ENCODE measurements at regions not wholly inside any gene's neighbourhood (a gene's known extent, or its start where the extent isn't known, plus 50 kb on each side); places are given as distances from the start of the nearest gene placed in this dataset.

- peak; percentile 25 for DNase-seq
- in situ Hi-C loops (cut with HindIII; ENCODE audit: low pct_ligation_motif_present, low sequenced_read_pairs) = no loop called here
- Histone ChIP-seq H3K4me3 (ENCODE audit: low read depth, low read length) (no peak overlapping the region), H3K36me3 (replicated peaks) (no peaks in the 10 kb centered on the region), H3K27me3 (replicated peaks) (no peaks in the 10 kb centered on the region), H3K27ac (no peak overlapping the region)
- no peak for TF ChIP-seq CTCF (IDR thresholded peaks at IDR 0.05; ENCODE audit: low read depth, low read length, missing control alignments)
Measured at GRCh38 chr5:124634228-124634739, 112.2 kb downstream of the ZNF608 start.

- no peak for DNase-seq
- H3K36me3 ChIP-seq (replicated peaks) = no peaks in the 10 kb centered on the region
- no peak for TF ChIP-seq CTCF (IDR thresholded peaks at IDR 0.05; ENCODE audit: low read depth, low read length, missing control alignments)
- H3K4me3 ChIP-seq (ENCODE audit: low read depth, low read length) = no peak overlapping the region
- in situ Hi-C loops (cut with HindIII; ENCODE audit: low pct_ligation_motif_present, low sequenced_read_pairs) = no loop called here
- H3K27ac ChIP-seq = no peak overlapping the region
- H3K27me3 ChIP-seq (replicated peaks) = no peaks in the 10 kb centered on the region
Measured at GRCh38 chr5:124633209-124633608, 113.2 kb downstream of the ZNF608 start.

GRCh38 chr5:124631874-124632550, 114.4 kb downstream of the ZNF608 start:
- Histone ChIP-seq H3K36me3 (replicated peaks) (no peaks in the 10 kb centered on the region), H3K27me3 (replicated peaks) (no peaks in the 10 kb centered on the region), H3K4me3 (ENCODE audit: low read depth, low read length) (no peak overlapping the region), H3K27ac (no peak overlapping the region)
- DNase-seq = peak; percentile 42
- in situ Hi-C loops (cut with HindIII; ENCODE audit: low pct_ligation_motif_present, low sequenced_read_pairs) = no loop called here
- no peak for TF ChIP-seq CTCF (IDR thresholded peaks at IDR 0.05; ENCODE audit: low read depth, low read length, missing control alignments)

GRCh38 chr5:124630767-124631704, 115.4 kb downstream of the ZNF608 start:
- no peaks in the 10 kb centered on the region for H3K27me3 ChIP-seq (replicated peaks)
- peak; percentile 24 for DNase-seq
- no peaks in the 10 kb centered on the region for H3K36me3 ChIP-seq (replicated peaks)
- no peak for TF ChIP-seq CTCF (IDR thresholded peaks at IDR 0.05; ENCODE audit: low read depth, low read length, missing control alignments)
- no peak overlapping the region for H3K4me3 ChIP-seq (ENCODE audit: low read depth, low read length)
- in situ Hi-C loops (cut with HindIII; ENCODE audit: low pct_ligation_motif_present, low sequenced_read_pairs) = no loop called here
- H3K27ac ChIP-seq = no peak overlapping the region

GRCh38 chr5:124628721-124629596, 117.5 kb downstream of the ZNF608 start:
- no peak for TF ChIP-seq CTCF (IDR thresholded peaks at IDR 0.05; ENCODE audit: low read depth, low read length, missing control alignments)
- peak overlapping the region; percentile 58 for H3K27ac ChIP-seq
- H3K4me3 ChIP-seq (ENCODE audit: low read depth, low read length) = no peak overlapping the region
- peak; percentile 97 for DNase-seq
- H3K36me3 ChIP-seq (replicated peaks) = no peaks in the 10 kb centered on the region
- in situ Hi-C loops (cut with HindIII; ENCODE audit: low pct_ligation_motif_present, low sequenced_read_pairs) = no loop called here
- H3K27me3 ChIP-seq (replicated peaks) = no peaks in the 10 kb centered on the region
